A673 (cell line): ENCODE measurements at regions not wholly inside any gene's neighbourhood (a gene's known extent, or its start where the extent isn't known, plus 50 kb on each side); places are given as distances from the start of the nearest gene placed in this dataset.

Experiments used
- BruUV-seq: library from RNA; stranded (reverse); fragments of 400-500 nt; replicated peaks from 2 replicates; lab custom pipeline; 2021; lab: Mats Ljungman, UMichigan
- CTCF ChIA-PET: fragments of 300-600 bp; sonication (Branson Sonifier 250); formaldehyde crosslinking; loops from one replicate; lab custom pipeline; 2022; ENCODE audit warnings: antibody characterized with exemption; lab: Charles Lee
- POLR2A ChIA-PET: fragments of 300-600 bp; sonication (Branson Sonifier 250); formaldehyde crosslinking; loops from one replicate; lab custom pipeline; 2022; ENCODE audit warnings: antibody characterized with exemption; ENCODE audit not compliant: low non-redundant PET; lab: Charles Lee
- DNase-seq: peaks from one replicate; pipeline ENCODE4 v3.0.0-alpha.2; 2015; ENCODE audit warnings: low spot score
- H3K27ac ChIP-seq: fragments of 200-600 bp; sonication (generic); 2 replicates; pipeline ENCODE4 v1.5.1; 2016; ENCODE audit warnings: mixed run types, low read depth, mild to moderate bottlenecking, mixed read lengths, antibody characterized with exemption, low read length; ENCODE audit not compliant: poor library complexity, severe bottlenecking
- H3K27me3 ChIP-seq: fragments of 200-600 bp; sonication (generic); replicated peaks from 2 replicates; pipeline ENCODE4 v1.6.1; 2017; ENCODE audit warnings: mixed run types, low read depth, mild to moderate bottlenecking, mixed read lengths, antibody characterized with exemption, low read length; ENCODE audit not compliant: insufficient read depth, poor library complexity
- H3K36me3 ChIP-seq: fragments of 200-600 bp; sonication (generic); 2 replicates; pipeline ENCODE4 v1.6.1; 2016; ENCODE audit warnings: mixed run types, mild to moderate bottlenecking, mixed read lengths, antibody characterized with exemption, low read length; ENCODE audit not compliant: insufficient read depth, poor library complexity, severe bottlenecking
- H3K4me1 ChIP-seq: fragments of 200-600 bp; sonication (generic); 2 replicates; pipeline ENCODE4 v1.6.1; 2017; ENCODE audit warnings: mixed run types, mild to moderate bottlenecking, mixed read lengths, antibody characterized with exemption, low read length; ENCODE audit not compliant: insufficient read depth, poor library complexity, severe bottlenecking
- H3K4me3 ChIP-seq: fragments of 200-600 bp; sonication (generic); 2 replicates; pipeline ENCODE4 v1.5.1; 2016; ENCODE audit warnings: low read depth, mixed run types, mild to moderate bottlenecking, mixed read lengths, low read length; ENCODE audit not compliant: poor library complexity, severe bottlenecking
- H3K9me3 ChIP-seq: fragments of 200-600 bp; sonication (generic); 2 replicates; pipeline ENCODE4 v1.6.1; 2016; ENCODE audit warnings: mixed run types, low read depth, mild to moderate bottlenecking, mixed read lengths, antibody characterized with exemption, low read length; ENCODE audit not compliant: poor library complexity, severe bottlenecking
- EZH2 ChIP-seq: fragments of 200-600 bp; sonication (generic); IDR thresholded peaks from 2 replicates; pipeline ENCODE4 v1.6.1; 2017; ENCODE audit warnings: borderline replicate concordance, low read depth, mild to moderate bottlenecking, mixed read lengths, antibody characterized with exemption, low read length; ENCODE audit not compliant: poor library complexity, severe bottlenecking
- intact Hi-C: fragments of 100-400 bp; cut with micrococcal nuclease; formaldehyde crosslinking; loops from one replicate; pipeline ENCODE4 v1.10.0; 2022; ENCODE audit not compliant: unreplicated experiment
- TF ChIP-seq, protein P1 (sequence below): fragments of 300-800, 200-600 bp; sonication (generic); conservative IDR thresholded peaks from 2 replicates; pipeline ENCODE4 v1.5.1; 2017; ENCODE audit warnings: low read depth, mild to moderate bottlenecking, antibody characterized with exemption, low read length, moderate library complexity, mixed read lengths

GRCh38 chr14:62283837-62284236 is 521.6 kb downstream of the SNAPC1 start:
- Histone ChIP-seq H3K36me3 (no peaks in the 10 kb centered on the region), H3K9me3 (no peaks in the 10 kb centered on the region), H3K27me3 (no peaks in the 10 kb centered on the region), H3K27ac (no peak overlapping the region), H3K4me3 (no peak overlapping the region), H3K4me1 (no peaks in the 10 kb centered on the region)
- ChIA-PET CTCF (no interaction called here), POLR2A (no interaction called here)
- no TSS peak for BruUV-seq
- no peak for DNase-seq
- TF ChIP-seq, protein P1, sequence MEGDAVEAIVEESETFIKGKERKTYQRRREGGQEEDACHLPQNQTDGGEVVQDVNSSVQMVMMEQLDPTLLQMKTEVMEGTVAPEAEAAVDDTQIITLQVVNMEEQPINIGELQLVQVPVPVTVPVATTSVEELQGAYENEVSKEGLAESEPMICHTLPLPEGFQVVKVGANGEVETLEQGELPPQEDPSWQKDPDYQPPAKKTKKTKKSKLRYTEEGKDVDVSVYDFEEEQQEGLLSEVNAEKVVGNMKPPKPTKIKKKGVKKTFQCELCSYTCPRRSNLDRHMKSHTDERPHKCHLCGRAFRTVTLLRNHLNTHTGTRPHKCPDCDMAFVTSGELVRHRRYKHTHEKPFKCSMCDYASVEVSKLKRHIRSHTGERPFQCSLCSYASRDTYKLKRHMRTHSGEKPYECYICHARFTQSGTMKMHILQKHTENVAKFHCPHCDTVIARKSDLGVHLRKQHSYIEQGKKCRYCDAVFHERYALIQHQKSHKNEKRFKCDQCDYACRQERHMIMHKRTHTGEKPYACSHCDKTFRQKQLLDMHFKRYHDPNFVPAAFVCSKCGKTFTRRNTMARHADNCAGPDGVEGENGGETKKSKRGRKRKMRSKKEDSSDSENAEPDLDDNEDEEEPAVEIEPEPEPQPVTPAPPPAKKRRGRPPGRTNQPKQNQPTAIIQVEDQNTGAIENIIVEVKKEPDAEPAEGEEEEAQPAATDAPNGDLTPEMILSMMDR, result no peak
- no peak for TF ChIP-seq EZH2
- intact Hi-C loops, result no loop called here

DNA sequence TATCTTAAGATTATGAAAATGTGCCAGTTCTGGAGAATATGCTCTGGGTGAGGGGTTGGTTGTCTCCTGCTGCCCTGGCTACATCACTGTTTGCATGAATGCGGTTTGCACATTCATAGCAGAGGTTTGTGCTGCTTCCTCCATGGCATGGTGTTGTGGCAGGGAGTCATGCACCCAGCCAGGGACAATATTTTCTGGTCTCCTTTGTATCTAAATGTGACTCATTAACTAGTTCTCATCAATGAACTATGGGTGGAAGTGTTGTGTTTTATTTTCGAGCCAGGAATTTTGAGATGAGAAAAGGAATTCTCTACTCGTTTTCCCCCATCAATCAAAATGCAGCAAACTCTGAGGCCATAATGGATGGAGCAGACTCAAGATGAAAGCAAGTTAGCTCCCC is 527.3 kb downstream of the SNAPC1 start:
- no peak for DNase-seq
- no peak for TF ChIP-seq EZH2
- TF ChIP-seq, protein P1, result no peak
- ChIA-PET POLR2A (no interaction called here), CTCF (no interaction called here)
- Histone ChIP-seq H3K9me3 (no peaks in the 10 kb centered on the region), H3K27ac (no peak overlapping the region), H3K36me3 (no peaks in the 10 kb centered on the region), H3K4me3 (no peak overlapping the region), H3K27me3 (no peaks in the 10 kb centered on the region), H3K4me1 (no peaks in the 10 kb centered on the region)
- intact Hi-C loops, result no loop called here
- BruUV-seq, result no TSS peak

DNA sequence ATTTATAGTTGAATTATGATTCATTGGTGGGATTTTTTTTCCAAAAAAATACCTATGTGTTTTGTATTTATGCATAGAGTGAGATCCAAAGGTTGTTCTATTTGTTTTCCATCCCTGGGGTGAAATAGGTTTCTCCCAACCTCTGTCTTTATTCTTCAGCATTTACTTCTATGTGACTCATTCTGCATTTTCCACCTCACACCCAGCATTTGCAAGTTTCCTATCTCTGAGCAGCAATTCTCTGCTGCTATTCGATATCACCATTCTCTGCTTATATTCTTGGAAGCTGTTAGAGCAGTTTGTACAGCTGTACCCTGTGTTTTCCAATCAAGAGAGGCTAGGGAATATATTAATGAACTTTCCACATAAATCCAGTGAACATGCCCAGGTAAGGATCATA is 538.9 kb downstream of the SNAPC1 start:
- ChIA-PET POLR2A (no interaction called here), CTCF (no interaction called here)
- intact Hi-C loops, result no loop called here
- H3K27ac ChIP-seq, result no peak overlapping the region
- no peaks in the 10 kb centered on the region for H3K9me3 ChIP-seq
- no TSS peak for BruUV-seq
- H3K4me1 ChIP-seq, result no peaks in the 10 kb centered on the region
- no peak for DNase-seq
- H3K36me3 ChIP-seq, result no peaks in the 10 kb centered on the region
- no peak overlapping the region for H3K4me3 ChIP-seq
- no peak for TF ChIP-seq EZH2
- TF ChIP-seq, protein P1, result no peak
- no peaks in the 10 kb centered on the region for H3K27me3 ChIP-seq
